ENCODE measurements at regions not wholly inside any gene's neighbourhood (a gene's known extent, or its start where the extent isn't known, plus 50 kb on each side); places are given as distances from the start of the nearest gene placed in this dataset.
A peak's percentile ranks its signal among the peaks of the same experiment; 100 is the strongest.

GRCh38 chr4:141797966-141798365, 161.6 kb downstream of the IL15 start:
- Mint-ChIP-seq H3K9me3 (ENCODE audit: low read depth) (peaks cover 4% of the 10 kb centered on the region), H3K36me3 (ENCODE audit: low read depth) (no peaks in the 10 kb centered on the region), H3K4me1 (ENCODE audit: low read depth) (peaks cover 11% of the 10 kb centered on the region), H3K27me3 (ENCODE audit: low read depth) (no peaks in the 10 kb centered on the region), H3K27ac (ENCODE audit: unreplicated experiment) (no peak overlapping the region), H3K4me3 (ENCODE audit: unreplicated experiment) (no peak overlapping the region)
- TF ChIP-seq CTCF (IDR thresholded peaks at IDR 0.05) = no peak
- no peak for DNase-seq (ENCODE audit: low spot score)

GRCh38 chr4:141801558-141801957, 165.2 kb downstream of the IL15 start:
- H3K27me3 Mint-ChIP-seq (ENCODE audit: low read depth) = no peaks in the 10 kb centered on the region
- no peak overlapping the region for H3K27ac Mint-ChIP-seq (ENCODE audit: unreplicated experiment)
- H3K9me3 Mint-ChIP-seq (ENCODE audit: low read depth) = peaks cover 4% of the 10 kb centered on the region
- no peak for TF ChIP-seq CTCF (IDR thresholded peaks at IDR 0.05)
- no peak for DNase-seq (ENCODE audit: low spot score)
- peaks cover 26% of the 10 kb centered on the region for H3K4me1 Mint-ChIP-seq (ENCODE audit: low read depth)
- no peaks in the 10 kb centered on the region for H3K36me3 Mint-ChIP-seq (ENCODE audit: low read depth)
- H3K4me3 Mint-ChIP-seq (ENCODE audit: unreplicated experiment) = no peak overlapping the region

- no peak for DNase-seq (ENCODE audit: low spot score)
- Mint-ChIP-seq H3K36me3 (ENCODE audit: low read depth) (no peaks in the 10 kb centered on the region), H3K9me3 (ENCODE audit: low read depth) (peaks cover 2% of the 10 kb centered on the region), H3K4me3 (ENCODE audit: unreplicated experiment) (no peak overlapping the region), H3K27ac (ENCODE audit: unreplicated experiment) (peak overlapping the region; percentile 90), H3K4me1 (ENCODE audit: low read depth) (peaks cover 34% of the 10 kb centered on the region), H3K27me3 (ENCODE audit: low read depth) (no peaks in the 10 kb centered on the region)
- TF ChIP-seq CTCF (IDR thresholded peaks at IDR 0.05) = no peak
Observed at GRCh38 chr4:141802333-141802732, 165.9 kb downstream of the IL15 start.

- no peak overlapping the region for H3K27ac Mint-ChIP-seq (ENCODE audit: unreplicated experiment)
- no peak overlapping the region for H3K4me3 Mint-ChIP-seq (ENCODE audit: unreplicated experiment)
- DNase-seq (ENCODE audit: low spot score) = no peak
- no peaks in the 10 kb centered on the region for H3K27me3 Mint-ChIP-seq (ENCODE audit: low read depth)
- no peaks in the 10 kb centered on the region for H3K9me3 Mint-ChIP-seq (ENCODE audit: low read depth)
- TF ChIP-seq CTCF (IDR thresholded peaks at IDR 0.05) = no peak
- peaks cover 42% of the 10 kb centered on the region for H3K4me1 Mint-ChIP-seq (ENCODE audit: low read depth)
- H3K36me3 Mint-ChIP-seq (ENCODE audit: low read depth) = no peaks in the 10 kb centered on the region
Observed at GRCh38 chr4:141804836-141805235, 168.5 kb downstream of the IL15 start.

- no peak overlapping the region for H3K27ac Mint-ChIP-seq (ENCODE audit: unreplicated experiment)
- H3K4me3 Mint-ChIP-seq (ENCODE audit: unreplicated experiment) = no peak overlapping the region
- H3K9me3 Mint-ChIP-seq (ENCODE audit: low read depth) = no peaks in the 10 kb centered on the region
- no peaks in the 10 kb centered on the region for H3K27me3 Mint-ChIP-seq (ENCODE audit: low read depth)
- DNase-seq (ENCODE audit: low spot score) = no peak
- TF ChIP-seq CTCF (IDR thresholded peaks at IDR 0.05) = no peak
- H3K4me1 Mint-ChIP-seq (ENCODE audit: low read depth) = peaks cover 57% of the 10 kb centered on the region
- H3K36me3 Mint-ChIP-seq (ENCODE audit: low read depth) = no peaks in the 10 kb centered on the region
Observed at GRCh38 chr4:141807103-141807891, 170.9 kb downstream of the IL15 start.

All from chondrocyte (in vitro differentiated cells).